Astrocyte (in vitro differentiated cells and primary cell): ENCODE measurements at regions not wholly inside any gene's neighbourhood (a gene's known extent, or its start where the extent isn't known, plus 50 kb on each side); places are given as distances from the start of the nearest gene placed in this dataset.
"Not testable (repeated sequence)": the region's sequence is repeated elsewhere in the genome, so short reads cannot be mapped to it uniquely, and the experiment has no call there.

Experiments
- DNase-seq: peaks from one replicate; pipeline ENCODE4 v3.0.0-alpha.2; 2010; ENCODE audit warnings: low read depth
- FAIRE-seq: peaks from 2 replicates; lab custom pipeline; 2011; peaks lifted over from hg19 to GRCh38; lab: Jason Lieb, UNC
- H2AFZ ChIP-seq: 2 replicates; pipeline ENCODE4 v1.6.0; 2012; ENCODE audit warnings: low read depth, low read length, inconsistent platforms
- H3K27ac ChIP-seq: 2 replicates; pipeline ENCODE4 v1.5.1; 2011; ENCODE audit warnings: low read depth, low read length, inconsistent platforms
- H3K27me3 ChIP-seq: 2 replicates; pipeline ENCODE4 v1.6.0; 2011; ENCODE audit warnings: low read length, inconsistent platforms; ENCODE audit not compliant: insufficient read depth
- H3K36me3 ChIP-seq: 2 replicates; pipeline ENCODE4 v1.5.1; 2011; ENCODE audit warnings: low read length, inconsistent platforms; ENCODE audit not compliant: insufficient read depth
- H3K4me1 ChIP-seq: 2 replicates; pipeline ENCODE4 v1.5.1; 2011; ENCODE audit warnings: low read length, inconsistent platforms; ENCODE audit not compliant: insufficient read depth
- H3K4me2 ChIP-seq: 2 replicates; pipeline ENCODE4 v1.6.0; 2012; ENCODE audit warnings: low read length, inconsistent platforms
- H3K4me3 ChIP-seq: 2 replicates; pipeline ENCODE4 v1.5.1; 2011; ENCODE audit warnings: low read depth, mild to moderate bottlenecking, low read length, inconsistent platforms; ENCODE audit not compliant: insufficient read depth
- H3K79me2 ChIP-seq: 2 replicates; pipeline ENCODE4 v1.6.0; 2012; ENCODE audit warnings: mild to moderate bottlenecking, low read length, inconsistent platforms; ENCODE audit not compliant: insufficient read depth
- H3K9ac ChIP-seq: 2 replicates; pipeline ENCODE4 v1.6.0; 2012; ENCODE audit warnings: mild to moderate bottlenecking, low read length, inconsistent platforms
- H3K9me3 ChIP-seq: 2 replicates; pipeline ENCODE4 v1.5.1; 2012; ENCODE audit warnings: low read depth, mild to moderate bottlenecking, low read length, inconsistent platforms; ENCODE audit not compliant: insufficient read depth
- H4K20me1 ChIP-seq: 2 replicates; pipeline ENCODE4 v1.6.0; 2012; ENCODE audit warnings: low read length, inconsistent platforms; ENCODE audit not compliant: insufficient read depth
- H3K27ac Mint-ChIP-seq: one replicate; pipeline ENCODE4 v1.8.0; 2021; ENCODE audit warnings: mild to moderate bottlenecking, mixed read lengths; ENCODE audit not compliant: unreplicated experiment
- H3K27me3 Mint-ChIP-seq: one replicate; pipeline ENCODE4 v1.8.0; 2021; ENCODE audit warnings: low read depth, mixed read lengths; ENCODE audit not compliant: unreplicated experiment
- H3K36me3 Mint-ChIP-seq: one replicate; pipeline ENCODE4 v1.8.0; 2021; ENCODE audit warnings: low read depth, mixed read lengths; ENCODE audit not compliant: unreplicated experiment
- H3K4me1 Mint-ChIP-seq: one replicate; pipeline ENCODE4 v1.8.0; 2021; ENCODE audit warnings: low read depth, mixed read lengths; ENCODE audit not compliant: unreplicated experiment
- H3K4me3 Mint-ChIP-seq: one replicate; pipeline ENCODE4 v1.8.0; 2021; ENCODE audit warnings: mild to moderate bottlenecking, moderate library complexity, mixed read lengths; ENCODE audit not compliant: unreplicated experiment
- H3K9me3 Mint-ChIP-seq: one replicate; pipeline ENCODE4 v1.8.0; 2021; ENCODE audit warnings: mild to moderate bottlenecking, mixed read lengths; ENCODE audit not compliant: unreplicated experiment
- EZH2 ChIP-seq: IDR thresholded peaks from 2 replicates; pipeline ENCODE4 v1.6.1; 2012; ENCODE audit warnings: mild to moderate bottlenecking, low read length, inconsistent platforms; ENCODE audit not compliant: insufficient read depth
- TF ChIP-seq, protein P1 (sequence below): IDR thresholded peaks from 2 replicates; pipeline ENCODE4 v1.5.1; 2011; ENCODE audit warnings: low read depth, mild to moderate bottlenecking, inconsistent platforms, low read length, moderate library complexity; ENCODE audit not compliant: insufficient read depth

DNA sequence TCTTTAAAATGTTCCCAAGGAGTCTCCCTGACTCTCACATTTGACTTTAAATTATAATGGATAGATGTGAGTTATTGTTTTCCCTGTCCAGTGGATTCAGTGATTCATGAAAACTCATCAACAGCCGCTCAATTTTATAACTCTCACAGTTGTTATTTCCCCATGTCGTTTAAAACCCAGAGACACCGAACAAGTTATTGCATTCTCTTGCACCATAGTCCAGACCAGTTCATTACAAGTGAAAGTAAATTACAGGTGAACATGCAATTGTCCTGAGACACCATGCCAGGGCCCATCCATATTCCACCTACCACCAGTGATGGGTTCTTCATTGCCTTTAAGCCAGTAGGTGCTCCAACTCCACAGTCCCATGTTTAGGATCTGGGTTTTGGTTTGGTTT is 85.7 kb upstream of the CMKLR1 start:
- Histone ChIP-seq H3K9me3 (no peaks in the 10 kb centered on the region), H2AFZ (no peak overlapping the region), H3K27me3 (peaks cover 2% of the 10 kb centered on the region), H3K79me2 (no peaks in the 10 kb centered on the region), H3K4me3 (no peak overlapping the region), H3K9ac (no peak overlapping the region), H3K36me3 (no peaks in the 10 kb centered on the region), H4K20me1 (no peaks in the 10 kb centered on the region), H3K4me2 (no peak overlapping the region), H3K4me1 (no peaks in the 10 kb centered on the region), H3K27ac (no peak overlapping the region)
- Mint-ChIP-seq H3K27me3 (peaks cover 10% of the 10 kb centered on the region), H3K27ac (no peak overlapping the region), H3K36me3 (no peaks in the 10 kb centered on the region), H3K4me3 (no peak overlapping the region), H3K9me3 (no peaks in the 10 kb centered on the region), H3K4me1 (peaks cover 11% of the 10 kb centered on the region)
- DNase-seq (no peak), FAIRE-seq (no peak)
- TF ChIP-seq EZH2 = no peak
- TF ChIP-seq, protein P1, sequence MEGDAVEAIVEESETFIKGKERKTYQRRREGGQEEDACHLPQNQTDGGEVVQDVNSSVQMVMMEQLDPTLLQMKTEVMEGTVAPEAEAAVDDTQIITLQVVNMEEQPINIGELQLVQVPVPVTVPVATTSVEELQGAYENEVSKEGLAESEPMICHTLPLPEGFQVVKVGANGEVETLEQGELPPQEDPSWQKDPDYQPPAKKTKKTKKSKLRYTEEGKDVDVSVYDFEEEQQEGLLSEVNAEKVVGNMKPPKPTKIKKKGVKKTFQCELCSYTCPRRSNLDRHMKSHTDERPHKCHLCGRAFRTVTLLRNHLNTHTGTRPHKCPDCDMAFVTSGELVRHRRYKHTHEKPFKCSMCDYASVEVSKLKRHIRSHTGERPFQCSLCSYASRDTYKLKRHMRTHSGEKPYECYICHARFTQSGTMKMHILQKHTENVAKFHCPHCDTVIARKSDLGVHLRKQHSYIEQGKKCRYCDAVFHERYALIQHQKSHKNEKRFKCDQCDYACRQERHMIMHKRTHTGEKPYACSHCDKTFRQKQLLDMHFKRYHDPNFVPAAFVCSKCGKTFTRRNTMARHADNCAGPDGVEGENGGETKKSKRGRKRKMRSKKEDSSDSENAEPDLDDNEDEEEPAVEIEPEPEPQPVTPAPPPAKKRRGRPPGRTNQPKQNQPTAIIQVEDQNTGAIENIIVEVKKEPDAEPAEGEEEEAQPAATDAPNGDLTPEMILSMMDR = no peak

DNA sequence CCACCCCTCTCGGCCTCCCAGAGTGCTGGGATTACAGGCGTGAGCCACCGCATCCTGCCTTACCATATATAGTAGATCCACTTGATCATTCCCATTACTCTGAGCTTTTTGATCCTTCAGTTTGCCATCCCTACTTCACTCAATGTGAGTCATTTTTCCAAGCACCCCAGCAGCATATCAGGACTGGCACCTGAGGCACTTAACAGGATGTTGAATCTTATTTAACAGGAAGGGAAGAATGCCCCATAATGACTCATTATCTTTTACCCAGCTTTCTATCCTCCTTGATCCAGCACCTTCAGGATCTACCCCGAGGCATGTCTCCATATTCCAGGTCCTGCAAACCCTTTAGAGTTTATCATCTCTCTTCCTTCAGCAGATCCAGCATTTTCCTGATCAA is 84.9 kb upstream of the CMKLR1 start:
- no peak overlapping the region for H3K4me3 ChIP-seq
- peaks cover 10% of the 10 kb centered on the region for H3K27me3 Mint-ChIP-seq
- no peak overlapping the region for H3K9ac ChIP-seq
- no peak overlapping the region for H3K4me2 ChIP-seq
- H3K27ac ChIP-seq = no peak overlapping the region
- H4K20me1 ChIP-seq = no peaks in the 10 kb centered on the region
- H3K9me3 Mint-ChIP-seq = no peaks in the 10 kb centered on the region
- H2AFZ ChIP-seq = no peak overlapping the region
- peaks cover 13% of the 10 kb centered on the region for H3K4me1 Mint-ChIP-seq
- H3K9me3 ChIP-seq = no peaks in the 10 kb centered on the region
- H3K36me3 ChIP-seq = no peaks in the 10 kb centered on the region
- H3K4me3 Mint-ChIP-seq = no peak overlapping the region
- TF ChIP-seq EZH2 = no peak
- TF ChIP-seq, protein P1 = no peak
- DNase-seq (no peak), FAIRE-seq (no peak)
- no peaks in the 10 kb centered on the region for H3K4me1 ChIP-seq
- no peaks in the 10 kb centered on the region for H3K79me2 ChIP-seq
- H3K27ac Mint-ChIP-seq = no peak overlapping the region
- peaks cover 2% of the 10 kb centered on the region for H3K27me3 ChIP-seq
- H3K36me3 Mint-ChIP-seq = no peaks in the 10 kb centered on the region

- Histone ChIP-seq H3K79me2 (no peaks in the 10 kb centered on the region), H3K9me3 (no peaks in the 10 kb centered on the region), H2AFZ (no peak overlapping the region), H3K4me2 (no peak overlapping the region), H3K4me3 (no peak overlapping the region), H3K27ac (no peak overlapping the region), H3K9ac (no peak overlapping the region), H4K20me1 (no peaks in the 10 kb centered on the region), H3K36me3 (no peaks in the 10 kb centered on the region), H3K27me3 (peaks cover 2% of the 10 kb centered on the region), H3K4me1 (no peaks in the 10 kb centered on the region)
- peaks cover 13% of the 10 kb centered on the region for H3K4me1 Mint-ChIP-seq
- peaks cover 10% of the 10 kb centered on the region for H3K27me3 Mint-ChIP-seq
- H3K36me3 Mint-ChIP-seq = no peaks in the 10 kb centered on the region
- no peak for TF ChIP-seq EZH2
- TF ChIP-seq, protein P1 = no peak
- DNase-seq (no peak), FAIRE-seq (no peak)
- no peak overlapping the region for H3K27ac Mint-ChIP-seq
- no peak overlapping the region for H3K4me3 Mint-ChIP-seq
- no peaks in the 10 kb centered on the region for H3K9me3 Mint-ChIP-seq
These were observed 84.4 kb upstream of the CMKLR1 start for GRCh38 chr12:108423486-108423885.

GRCh38 chr12:108421082-108421481 is 82.0 kb upstream of the CMKLR1 start:
- H3K4me1 Mint-ChIP-seq = peaks cover 18% of the 10 kb centered on the region
- H3K36me3 ChIP-seq, H3K4me3 Mint-ChIP-seq, H3K27ac ChIP-seq, H2AFZ ChIP-seq, DNase-seq, H3K4me3 ChIP-seq, H3K27me3 Mint-ChIP-seq, FAIRE-seq, H3K36me3 Mint-ChIP-seq, H3K4me2 ChIP-seq, H3K4me1 ChIP-seq, H3K79me2 ChIP-seq, H3K9me3 Mint-ChIP-seq, H3K27ac Mint-ChIP-seq, H3K9ac ChIP-seq, H3K9me3 ChIP-seq, H4K20me1 ChIP-seq, H3K27me3 ChIP-seq: not testable (repeated sequence)
